Caco-2 (cell line): ENCODE measurements at regions not wholly inside any gene's neighbourhood (a gene's known extent, or its start where the extent isn't known, plus 50 kb on each side); places are given as distances from the start of the nearest gene placed in this dataset.

ENCODE experiments used
- BruUV-seq: library from RNA; stranded (reverse); fragments of 400-500 nt; replicated peaks from 2 replicates; lab custom pipeline; 2021; lab: Mats Ljungman, UMichigan
- CTCF ChIA-PET: fragments of 300-600 bp; sonication (Branson Sonifier 250); formaldehyde crosslinking; loops from one replicate; lab custom pipeline; 2022; ENCODE audit warnings: antibody characterized with exemption; lab: Charles Lee
- POLR2A ChIA-PET: fragments of 300-600 bp; sonication (Branson Sonifier 250); formaldehyde crosslinking; loops from one replicate; lab custom pipeline; 2022; ENCODE audit warnings: antibody characterized with exemption; lab: Charles Lee
- DNase-seq, 2 experiments: peaks; one replicate each; pipeline versions ENCODE4 v3.0.0 to v3.0.0-alpha.2; 2020 to 2022
- H3K27me3 ChIP-seq: replicated peaks from 2 replicates; pipeline ENCODE4 v1.6.0; 2011; ENCODE audit warnings: low read length; ENCODE audit not compliant: control insufficient read depth, insufficient read depth
- H3K36me3 ChIP-seq: 2 replicates; pipeline ENCODE4 v1.5.1; 2011; ENCODE audit warnings: low read length; ENCODE audit not compliant: control insufficient read depth, insufficient read depth
- H3K4me1 ChIP-seq: fragments of 250-450 bp; sonication (Bioruptor Pico); 2 replicates; pipeline ENCODE4 v1.5.1; 2020; ENCODE audit warnings: mild to moderate bottlenecking
- H3K4me3 ChIP-seq: 2 replicates; pipeline ENCODE4 v1.5.1; 2011; ENCODE audit warnings: low read depth, mild to moderate bottlenecking, control low read depth, low read length
- H3K9me3 ChIP-seq: fragments of 250-450 bp; sonication (Bioruptor Pico); 2 replicates; pipeline ENCODE4 v1.5.1; 2020; ENCODE audit warnings: mild to moderate bottlenecking, moderate library complexity
- H3K27ac Mint-ChIP-seq: one replicate; pipeline ENCODE4 v1.8.0; 2022; ENCODE audit warnings: mixed read lengths; ENCODE audit not compliant: unreplicated experiment
- H3K27me3 Mint-ChIP-seq: one replicate; pipeline ENCODE4 v1.8.0; 2022; ENCODE audit warnings: mixed read lengths; ENCODE audit not compliant: insufficient read depth, unreplicated experiment
- H3K36me3 Mint-ChIP-seq: one replicate; pipeline ENCODE4 v1.8.0; 2022; ENCODE audit warnings: mild to moderate bottlenecking, mixed read lengths; ENCODE audit not compliant: insufficient read depth, unreplicated experiment
- H3K4me1 Mint-ChIP-seq: one replicate; pipeline ENCODE4 v1.8.0; 2022; ENCODE audit warnings: low read depth, mixed read lengths; ENCODE audit not compliant: unreplicated experiment
- H3K4me3 Mint-ChIP-seq: one replicate; pipeline ENCODE4 v1.8.0; 2022; ENCODE audit warnings: mild to moderate bottlenecking, moderate library complexity, mixed read lengths; ENCODE audit not compliant: unreplicated experiment
- H3K9me3 Mint-ChIP-seq: one replicate; pipeline ENCODE4 v1.8.0; 2022; ENCODE audit warnings: mixed read lengths; ENCODE audit not compliant: unreplicated experiment
- intact Hi-C: fragments of 100-400 bp; cut with micrococcal nuclease; formaldehyde crosslinking; loops from one replicate; pipeline ENCODE4 v1.10.0; 2022; ENCODE audit not compliant: unreplicated experiment
- TF ChIP-seq, protein P1 (sequence below), 2 experiments: fragments of 200-600 bp in 1 of 2; IDR thresholded peaks; 1 replicate in 1 of 2; 2 replicates in 1 of 2; pipeline versions ENCODE4 v1.5.1 to v1.8.0; 2011 to 2022; ENCODE audit warnings: antibody characterized with exemption in 1 of 2, control low read depth in 1 of 2, inconsistent platforms in 1 of 2, low read depth in 1 of 2, low read length in 1 of 2, mild to moderate bottlenecking in 1 of 2, moderate library complexity in 1 of 2; ENCODE audit not compliant: insufficient read depth in 1 of 2, severe bottlenecking in 1 of 2, unreplicated experiment in 1 of 2

DNA sequence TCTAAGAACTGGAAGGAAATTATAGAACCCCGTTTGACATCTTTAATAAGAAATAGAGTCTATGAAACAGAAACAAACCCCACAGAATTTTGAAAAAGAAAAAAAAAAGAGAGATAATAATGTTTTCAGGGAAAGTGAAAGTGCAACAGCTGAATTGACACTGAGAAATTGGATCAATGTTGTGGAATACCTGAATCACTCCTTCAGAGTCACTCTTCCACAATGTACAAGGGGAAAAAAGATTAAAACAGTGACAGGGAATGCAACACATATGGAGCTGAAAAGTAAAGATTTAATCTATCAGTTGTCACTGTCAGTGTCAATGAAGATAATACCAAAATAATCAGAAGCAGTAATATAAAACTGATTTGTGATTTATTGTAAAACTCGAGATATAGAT, 520.8 kb upstream of the HS3ST5 start:
- H3K36me3 ChIP-seq = no peaks in the 10 kb centered on the region
- ChIA-PET POLR2A (no interaction called here), CTCF (no interaction called here)
- H3K27ac Mint-ChIP-seq = no peak overlapping the region
- BruUV-seq = no TSS peak
- H3K4me3 Mint-ChIP-seq = no peak overlapping the region
- TF ChIP-seq, protein P1, sequence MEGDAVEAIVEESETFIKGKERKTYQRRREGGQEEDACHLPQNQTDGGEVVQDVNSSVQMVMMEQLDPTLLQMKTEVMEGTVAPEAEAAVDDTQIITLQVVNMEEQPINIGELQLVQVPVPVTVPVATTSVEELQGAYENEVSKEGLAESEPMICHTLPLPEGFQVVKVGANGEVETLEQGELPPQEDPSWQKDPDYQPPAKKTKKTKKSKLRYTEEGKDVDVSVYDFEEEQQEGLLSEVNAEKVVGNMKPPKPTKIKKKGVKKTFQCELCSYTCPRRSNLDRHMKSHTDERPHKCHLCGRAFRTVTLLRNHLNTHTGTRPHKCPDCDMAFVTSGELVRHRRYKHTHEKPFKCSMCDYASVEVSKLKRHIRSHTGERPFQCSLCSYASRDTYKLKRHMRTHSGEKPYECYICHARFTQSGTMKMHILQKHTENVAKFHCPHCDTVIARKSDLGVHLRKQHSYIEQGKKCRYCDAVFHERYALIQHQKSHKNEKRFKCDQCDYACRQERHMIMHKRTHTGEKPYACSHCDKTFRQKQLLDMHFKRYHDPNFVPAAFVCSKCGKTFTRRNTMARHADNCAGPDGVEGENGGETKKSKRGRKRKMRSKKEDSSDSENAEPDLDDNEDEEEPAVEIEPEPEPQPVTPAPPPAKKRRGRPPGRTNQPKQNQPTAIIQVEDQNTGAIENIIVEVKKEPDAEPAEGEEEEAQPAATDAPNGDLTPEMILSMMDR (IDR thresholded peaks at IDR 0.05; ENCODE audit: insufficient read depth in 1 of 2, low read depth in 1 of 2, low read length in 1 of 2, severe bottlenecking in 1 of 2, unreplicated experiment in 1 of 2) = no peak
- H3K4me1 ChIP-seq = no peaks in the 10 kb centered on the region
- H3K4me1 Mint-ChIP-seq = no peaks in the 10 kb centered on the region
- DNase-seq = no peak
- no peak overlapping the region for H3K4me3 ChIP-seq
- no peaks in the 10 kb centered on the region for H3K9me3 Mint-ChIP-seq
- H3K9me3 ChIP-seq = no peaks in the 10 kb centered on the region
- no peaks in the 10 kb centered on the region for H3K27me3 ChIP-seq
- H3K36me3 Mint-ChIP-seq = no peaks in the 10 kb centered on the region
- intact Hi-C loops = loop anchor here (1.0 kb wide), 1 partner anchor 8 kb away; no protein-coding TSS in a partner anchor
- no peaks in the 10 kb centered on the region for H3K27me3 Mint-ChIP-seq

DNA sequence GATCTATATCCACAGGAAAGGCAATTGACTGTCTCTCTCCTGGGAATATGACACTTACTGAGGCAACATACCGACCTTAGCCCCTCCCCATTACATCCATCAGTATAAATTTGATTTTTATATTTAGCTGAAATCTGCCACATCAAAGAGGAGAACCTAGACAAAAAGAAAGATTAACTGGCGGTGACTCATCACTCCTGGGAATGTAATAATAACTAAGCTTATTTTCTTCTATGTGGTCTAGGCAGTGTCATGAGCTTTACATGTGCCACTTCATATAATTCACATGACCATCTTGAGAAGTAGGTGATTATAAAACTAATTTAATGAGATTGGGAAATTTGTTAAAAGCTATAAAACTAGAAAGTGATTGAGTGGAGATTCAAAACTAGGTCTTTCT, 520.0 kb upstream of the HS3ST5 start:
- no peaks in the 10 kb centered on the region for H3K36me3 Mint-ChIP-seq
- BruUV-seq = no TSS peak
- Histone ChIP-seq H3K9me3 (no peaks in the 10 kb centered on the region), H3K27me3 (no peaks in the 10 kb centered on the region), H3K4me1 (no peaks in the 10 kb centered on the region), H3K4me3 (no peak overlapping the region), H3K36me3 (no peaks in the 10 kb centered on the region)
- H3K27ac Mint-ChIP-seq = no peak overlapping the region
- no peaks in the 10 kb centered on the region for H3K9me3 Mint-ChIP-seq
- intact Hi-C loops = loop anchor here (1.0 kb wide), 1 partner anchor 8 kb away; no protein-coding TSS in a partner anchor
- no peak overlapping the region for H3K4me3 Mint-ChIP-seq
- POLR2A ChIA-PET = no interaction called here
- no peak for DNase-seq
- no peaks in the 10 kb centered on the region for H3K4me1 Mint-ChIP-seq
- no peaks in the 10 kb centered on the region for H3K27me3 Mint-ChIP-seq
- CTCF ChIA-PET = interaction anchor here (0.6 kb wide), 1 partner anchor 18 kb away, joined by 4 read pairs; no protein-coding TSS in a partner anchor
- TF ChIP-seq, protein P1 (IDR thresholded peaks at IDR 0.05; ENCODE audit: insufficient read depth in 1 of 2, low read depth in 1 of 2, low read length in 1 of 2, severe bottlenecking in 1 of 2, unreplicated experiment in 1 of 2) = no peak

DNA sequence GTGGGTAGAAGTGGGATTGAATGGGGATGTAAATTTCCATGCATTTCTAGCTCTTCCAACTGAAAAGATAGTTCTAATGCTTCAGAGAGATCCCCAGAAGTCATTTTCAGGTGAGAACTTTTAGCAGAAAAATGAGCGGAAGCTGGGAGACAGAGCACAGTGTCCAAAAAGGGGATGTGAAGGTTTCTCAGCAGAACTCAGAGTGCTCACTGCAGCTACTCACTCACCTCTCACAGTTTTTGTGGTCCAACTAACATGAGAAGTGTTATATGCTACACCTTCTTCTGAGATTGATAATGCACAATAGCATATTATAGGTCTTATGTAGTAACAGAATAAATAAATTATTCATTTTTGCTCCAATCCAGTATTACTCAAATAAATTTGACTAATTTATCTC, 519.2 kb upstream of the HS3ST5 start:
- Histone ChIP-seq H3K9me3 (no peaks in the 10 kb centered on the region), H3K4me3 (no peak overlapping the region), H3K36me3 (no peaks in the 10 kb centered on the region), H3K27me3 (no peaks in the 10 kb centered on the region), H3K4me1 (no peaks in the 10 kb centered on the region)
- no peak for DNase-seq
- POLR2A ChIA-PET = no interaction called here
- intact Hi-C loops = no loop called here
- BruUV-seq = no TSS peak
- Mint-ChIP-seq H3K27me3 (no peaks in the 10 kb centered on the region), H3K4me1 (no peaks in the 10 kb centered on the region), H3K9me3 (no peaks in the 10 kb centered on the region), H3K4me3 (no peak overlapping the region), H3K27ac (no peak overlapping the region), H3K36me3 (no peaks in the 10 kb centered on the region)
- TF ChIP-seq, protein P1 (IDR thresholded peaks at IDR 0.05; ENCODE audit: insufficient read depth in 1 of 2, low read depth in 1 of 2, low read length in 1 of 2, severe bottlenecking in 1 of 2, unreplicated experiment in 1 of 2) = no peak
- CTCF ChIA-PET = no interaction called here
